Upper lobe of left lung (tissue), 6 donors: ENCODE measurements at regions not wholly inside any gene's neighbourhood (a gene's known extent, or its start where the extent isn't known, plus 50 kb on each side); places are given as distances from the start of the nearest gene placed in this dataset.

Source experiments
- ATAC-seq, 2 donors: fragments of 200-7000 bp; cut with Tn5 transposase; one replicate each; pipeline ENCODE4 v1.9.1; 2022; ENCODE audit warnings: mild to moderate bottlenecking in 2 of 2, moderate library complexity in 2 of 2; ENCODE audit not compliant: low FRiP score in 2 of 2
- DNase-seq, 2 donors: peaks; one replicate each; pipeline ENCODE4 v3.0.0-alpha.2; 2019 to 2020
- H3K27ac ChIP-seq, 4 donors: fragments of 200-600 bp; sonication (generic); one replicate each; pipeline ENCODE4 v1.5.1; 2016 to 2019
- H3K27me3 ChIP-seq, 4 donors: fragments of 200-600 bp; sonication (generic); one replicate each; pipeline ENCODE4 v1.5.1; 2017 to 2019
- H3K36me3 ChIP-seq, 4 donors: fragments of 200-600 bp; sonication (generic); one replicate each; pipeline ENCODE4 v1.5.1; 2016 to 2019
- H3K4me1 ChIP-seq, 4 donors: fragments of 200-600 bp; sonication (generic); one replicate each; pipeline ENCODE4 v1.5.1; 2018 to 2019
- H3K4me3 ChIP-seq, 4 donors: fragments of 200-600 bp; sonication (generic); one replicate each; pipeline ENCODE4 v1.5.1; 2017 to 2019; ENCODE audit warnings: mild to moderate bottlenecking in 2 of 4, moderate library complexity in 1 of 4
- H3K9me3 ChIP-seq, 4 donors: fragments of 200-600 bp; sonication (generic); one replicate each; pipeline ENCODE4 v1.5.1; 2018 to 2019
- EP300 ChIP-seq, 4 donors: sonication (generic); formaldehyde crosslinking; IDR thresholded peaks; one replicate each; pipeline ENCODE4 v1.5.1; 2017; ENCODE audit warnings: antibody characterized with exemption in 4 of 4, control low read depth in 2 of 4
- POLR2A ChIP-seq, 4 donors: fragments of 450-650 bp; IDR thresholded peaks; one replicate each; pipeline ENCODE4 v1.5.1; 2016 to 2017; ENCODE audit warnings: antibody characterized with exemption in 4 of 4, mild to moderate bottlenecking in 2 of 4
- POLR2AphosphoS5 ChIP-seq, 2 donors: sonication (generic); formaldehyde crosslinking; IDR thresholded peaks; one replicate each; pipeline ENCODE4 v1.5.1; 2017; ENCODE audit warnings: antibody characterized with exemption in 2 of 2
- WGBS, 2 donors: methylation state at CpG; one replicate each; pipeline ENCODE4 v1.1.5; 2017 to 2018; 5-methylcytosine and 5-hydroxymethylcytosine counted together
- TF ChIP-seq, protein P1 (sequence below), 6 experiments: fragments of 450-650 bp in 4 of 6; fragments of 200-600 bp in 2 of 6; sonication (generic) in 2 of 6; IDR thresholded peaks; one replicate each; pipeline ENCODE4 v1.5.1; 2016 to 2019; ENCODE audit warnings: antibody characterized with exemption in 6 of 6
- donor health status: DM: no; HTN: no; CAD: no; lungs with moderate emphysema.
- donor health status: DM: no; HTN: yes; CAD: no; lungs with severe emphysema.

DNA sequence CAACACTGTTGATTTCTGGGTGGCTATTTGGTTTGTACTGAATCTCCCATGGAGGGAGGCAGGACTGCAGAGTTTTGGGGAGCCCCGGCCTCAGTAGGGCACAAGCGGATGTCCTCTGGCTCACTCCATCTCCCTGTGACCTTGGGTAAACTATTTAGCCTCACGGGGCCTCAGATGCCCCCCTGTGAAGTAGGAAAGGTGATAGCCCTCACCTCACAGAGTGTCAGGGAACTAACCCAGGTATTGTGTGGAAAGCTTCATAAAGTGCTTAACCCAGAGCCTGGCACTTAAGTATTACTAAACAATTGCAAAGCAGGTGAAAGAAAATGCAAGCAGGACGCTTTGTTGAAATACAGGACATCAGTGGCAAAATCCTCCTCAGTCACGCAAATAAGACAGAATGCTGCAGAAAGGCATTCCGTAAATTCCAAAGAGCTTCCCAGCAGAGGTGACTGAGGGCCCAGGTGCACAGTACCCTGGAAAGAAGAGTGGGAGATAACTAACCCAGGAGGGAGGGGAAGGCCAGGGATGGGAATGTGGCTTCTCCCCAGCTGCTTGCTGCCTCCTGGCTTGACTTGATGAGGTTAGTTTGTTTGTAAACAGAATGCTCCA is 436.3 kb downstream of the PRDM2 start:
- no peak for ATAC-seq
- H3K27me3 ChIP-seq: no peaks in the 10 kb centered on the region
- WGBS, 2 donors: 45 to 71% methylated on average over 6 of the region's 6 CpGs
- H3K36me3 ChIP-seq: no peaks in the 10 kb centered on the region
- no peaks in the 10 kb centered on the region for H3K9me3 ChIP-seq
- TF ChIP-seq POLR2A (IDR thresholded peaks at IDR 0.05) (no peak), EP300 (IDR thresholded peaks at IDR 0.05) (no peak), POLR2AphosphoS5 (IDR thresholded peaks at IDR 0.05) (no peak)
- TF ChIP-seq, protein P1, sequence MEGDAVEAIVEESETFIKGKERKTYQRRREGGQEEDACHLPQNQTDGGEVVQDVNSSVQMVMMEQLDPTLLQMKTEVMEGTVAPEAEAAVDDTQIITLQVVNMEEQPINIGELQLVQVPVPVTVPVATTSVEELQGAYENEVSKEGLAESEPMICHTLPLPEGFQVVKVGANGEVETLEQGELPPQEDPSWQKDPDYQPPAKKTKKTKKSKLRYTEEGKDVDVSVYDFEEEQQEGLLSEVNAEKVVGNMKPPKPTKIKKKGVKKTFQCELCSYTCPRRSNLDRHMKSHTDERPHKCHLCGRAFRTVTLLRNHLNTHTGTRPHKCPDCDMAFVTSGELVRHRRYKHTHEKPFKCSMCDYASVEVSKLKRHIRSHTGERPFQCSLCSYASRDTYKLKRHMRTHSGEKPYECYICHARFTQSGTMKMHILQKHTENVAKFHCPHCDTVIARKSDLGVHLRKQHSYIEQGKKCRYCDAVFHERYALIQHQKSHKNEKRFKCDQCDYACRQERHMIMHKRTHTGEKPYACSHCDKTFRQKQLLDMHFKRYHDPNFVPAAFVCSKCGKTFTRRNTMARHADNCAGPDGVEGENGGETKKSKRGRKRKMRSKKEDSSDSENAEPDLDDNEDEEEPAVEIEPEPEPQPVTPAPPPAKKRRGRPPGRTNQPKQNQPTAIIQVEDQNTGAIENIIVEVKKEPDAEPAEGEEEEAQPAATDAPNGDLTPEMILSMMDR (IDR thresholded peaks at IDR 0.05): no peak
- no peak overlapping the region for H3K27ac ChIP-seq
- no peak for DNase-seq
- no peak overlapping the region for H3K4me3 ChIP-seq
- peaks cover 3 to 7% (median 5%) of the 10 kb centered on the region in 4 donors for H3K4me1 ChIP-seq

DNA sequence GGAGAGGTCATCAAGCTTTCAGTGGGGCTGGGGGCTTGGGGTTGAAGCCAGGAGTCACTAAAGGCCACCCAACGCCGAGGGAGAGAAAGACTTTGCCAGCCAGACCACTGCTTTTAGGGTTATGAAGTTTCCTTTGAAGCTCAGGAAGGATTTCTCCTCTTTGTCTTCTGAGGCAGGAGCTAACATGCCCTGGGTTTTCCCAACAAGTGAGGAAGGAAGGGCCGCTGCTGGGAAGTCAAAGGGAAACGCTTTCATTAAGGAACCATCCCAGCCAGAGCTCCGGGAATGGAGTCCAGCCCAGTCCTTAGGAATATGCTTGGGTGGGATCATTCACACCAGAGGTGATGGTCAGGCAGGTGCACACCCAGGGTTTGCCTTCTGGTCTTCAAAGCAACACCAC is 436.9 kb downstream of the PRDM2 start:
- ATAC-seq (no peak), DNase-seq (no peak)
- Histone ChIP-seq H3K27ac (no peak overlapping the region), H3K27me3 (no peaks in the 10 kb centered on the region), H3K4me1 (peaks cover 7 to 13% (median 11%) of the 10 kb centered on the region in 4 donors), H3K4me3 (no peak overlapping the region), H3K9me3 (no peaks in the 10 kb centered on the region), H3K36me3 (no peaks in the 10 kb centered on the region)
- 56 to 57% methylated on average over 3 to 5 of the region's 5 CpGs for whole genome bisulfite sequencing, 2 donors
- no peak for TF ChIP-seq POLR2AphosphoS5 (IDR thresholded peaks at IDR 0.05)
- no peak for TF ChIP-seq EP300 (IDR thresholded peaks at IDR 0.05)
- TF ChIP-seq POLR2A (IDR thresholded peaks at IDR 0.05): no peak
- TF ChIP-seq, protein P1 (IDR thresholded peaks at IDR 0.05): no peak

- ATAC-seq: no peak
- TF ChIP-seq, protein P1 (IDR thresholded peaks at IDR 0.05): no peak
- TF ChIP-seq POLR2A (IDR thresholded peaks at IDR 0.05) (no peak), EP300 (IDR thresholded peaks at IDR 0.05) (no peak), POLR2AphosphoS5 (IDR thresholded peaks at IDR 0.05) (no peak)
- DNase-seq: no peak
- no peaks in the 10 kb centered on the region for H3K36me3 ChIP-seq
- no peak overlapping the region for H3K27ac ChIP-seq
- H3K4me3 ChIP-seq: no peak overlapping the region
- no peaks in the 10 kb centered on the region for H3K9me3 ChIP-seq
- peaks cover 7 to 15% (median 12%) of the 10 kb centered on the region in 4 donors for H3K4me1 ChIP-seq
- WGBS, 2 donors: 83 to 86% methylated on average over 6 of the region's 6 CpGs
- H3K27me3 ChIP-seq: no peaks in the 10 kb centered on the region
Observed at GRCh38 chr1:14137411-14138134, 437.6 kb downstream of the PRDM2 start.

DNA sequence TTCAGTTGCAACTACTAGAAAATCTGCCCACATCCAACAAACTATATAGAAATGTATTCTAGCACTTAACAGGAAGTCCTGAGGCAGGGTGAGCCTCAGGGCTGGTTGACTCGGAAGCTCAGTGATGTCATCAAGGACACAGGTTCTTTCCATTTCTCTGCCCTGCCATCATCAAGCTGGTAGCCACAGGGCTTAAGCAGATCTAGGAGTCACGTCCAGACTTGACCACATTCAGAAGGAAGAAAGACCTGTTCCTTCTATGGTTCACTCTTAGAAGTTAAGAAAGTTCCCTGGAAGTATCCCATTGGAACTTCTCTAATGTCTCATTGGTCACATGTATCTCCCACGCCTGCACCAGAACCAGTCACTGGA is 438.1 kb downstream of the PRDM2 start:
- TF ChIP-seq EP300 (IDR thresholded peaks at IDR 0.05): no peak
- no peak for TF ChIP-seq POLR2A (IDR thresholded peaks at IDR 0.05)
- TF ChIP-seq POLR2AphosphoS5 (IDR thresholded peaks at IDR 0.05): no peak
- TF ChIP-seq, protein P1 (IDR thresholded peaks at IDR 0.05): no peak
- H3K4me3 ChIP-seq: no peak overlapping the region
- WGBS, 2 donors: 72 to 76% methylated on average over 3 of the region's 3 CpGs
- peaks cover 7 to 21% (median 16%) of the 10 kb centered on the region in 4 donors for H3K4me1 ChIP-seq
- ATAC-seq (no peak), DNase-seq (no peak)
- H3K36me3 ChIP-seq: no peaks in the 10 kb centered on the region
- H3K27ac ChIP-seq: no peak overlapping the region
- no peaks in the 10 kb centered on the region for H3K27me3 ChIP-seq
- H3K9me3 ChIP-seq: no peaks in the 10 kb centered on the region
